ENCODE measurements at regions not wholly inside any gene's neighbourhood (a gene's known extent, or its start where the extent isn't known, plus 50 kb on each side); places are given as distances from the start of the nearest gene placed in this dataset.
"Not testable (repeated sequence)": the region's sequence is repeated elsewhere in the genome, so short reads cannot be mapped to it uniquely, and the experiment has no call there.

DNA sequence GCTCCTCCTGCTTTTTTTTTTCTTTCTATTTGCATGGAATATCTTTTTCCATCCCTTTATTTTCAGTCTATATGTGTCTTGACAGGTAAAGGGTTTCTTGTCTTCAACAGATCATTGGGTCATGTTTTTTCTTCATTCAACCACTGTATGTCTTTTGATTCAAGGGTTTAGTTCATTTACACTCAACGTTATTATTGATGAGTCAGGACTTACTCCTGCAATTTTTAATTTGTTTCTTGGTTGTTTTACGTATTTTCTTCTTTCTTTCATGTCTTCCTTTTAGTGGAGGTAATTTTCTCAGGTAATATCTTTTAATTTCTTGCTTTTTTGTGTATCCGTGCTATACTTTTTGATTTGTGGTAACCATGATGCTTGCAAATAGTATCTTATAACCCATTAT, 429.1 kb upstream of the HTR1E start:
- H4K20me1 ChIP-seq (ENCODE audit: low read length): no peaks in the 10 kb centered on the region
- intact Hi-C loops (cut with micrococcal nuclease): no loop called here
- H3K79me2 ChIP-seq (ENCODE audit: low read length): no peaks in the 10 kb centered on the region
- no peaks in the 10 kb centered on the region for H3F3A ChIP-seq (ENCODE audit: low read length, unreplicated experiment)
- H3K27me3 ChIP-seq (ENCODE audit: low read length): no peaks in the 10 kb centered on the region
- TF ChIP-seq EZH2 (IDR thresholded peaks at IDR 0.05; ENCODE audit: low read length, unreplicated experiment) (no peak), EZH2phosphoT487 (IDR thresholded peaks at IDR 0.05; ENCODE audit: borderline replicate concordance, low read length) (no peak)
- TF ChIP-seq, protein P1, sequence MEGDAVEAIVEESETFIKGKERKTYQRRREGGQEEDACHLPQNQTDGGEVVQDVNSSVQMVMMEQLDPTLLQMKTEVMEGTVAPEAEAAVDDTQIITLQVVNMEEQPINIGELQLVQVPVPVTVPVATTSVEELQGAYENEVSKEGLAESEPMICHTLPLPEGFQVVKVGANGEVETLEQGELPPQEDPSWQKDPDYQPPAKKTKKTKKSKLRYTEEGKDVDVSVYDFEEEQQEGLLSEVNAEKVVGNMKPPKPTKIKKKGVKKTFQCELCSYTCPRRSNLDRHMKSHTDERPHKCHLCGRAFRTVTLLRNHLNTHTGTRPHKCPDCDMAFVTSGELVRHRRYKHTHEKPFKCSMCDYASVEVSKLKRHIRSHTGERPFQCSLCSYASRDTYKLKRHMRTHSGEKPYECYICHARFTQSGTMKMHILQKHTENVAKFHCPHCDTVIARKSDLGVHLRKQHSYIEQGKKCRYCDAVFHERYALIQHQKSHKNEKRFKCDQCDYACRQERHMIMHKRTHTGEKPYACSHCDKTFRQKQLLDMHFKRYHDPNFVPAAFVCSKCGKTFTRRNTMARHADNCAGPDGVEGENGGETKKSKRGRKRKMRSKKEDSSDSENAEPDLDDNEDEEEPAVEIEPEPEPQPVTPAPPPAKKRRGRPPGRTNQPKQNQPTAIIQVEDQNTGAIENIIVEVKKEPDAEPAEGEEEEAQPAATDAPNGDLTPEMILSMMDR (conservative IDR thresholded peaks at IDR 0.05; ENCODE audit: low read depth, low read length): no peak
- H3K4me1 ChIP-seq (ENCODE audit: insufficient read depth, low read length): no peaks in the 10 kb centered on the region
- ChIA-PET CTCF (no interaction called here), POLR2A (ENCODE audit: unreplicated experiment) (no interaction called here)
- no peak overlapping the region for H3K9ac ChIP-seq (ENCODE audit: low read length)
- H3K4me3 ChIP-seq (ENCODE audit: low read length): no peak overlapping the region
- ATAC-seq (no peak), DNase-seq (no peak)
- no peaks in the 10 kb centered on the region for H3K9me2 ChIP-seq (replicated peaks; ENCODE audit: low read length)
- no peaks in the 10 kb centered on the region for H3K36me3 ChIP-seq (ENCODE audit: low read depth, low read length)
- no peak overlapping the region for H3K4me2 ChIP-seq (ENCODE audit: low read length)
- H2AFZ ChIP-seq (ENCODE audit: low read length): no peak overlapping the region
- H3K9me3 ChIP-seq (ENCODE audit: low read length): no peaks in the 10 kb centered on the region
- H3K27ac ChIP-seq (ENCODE audit: low read length): no peak overlapping the region
- no TSS peak for BruUV-seq (replicated peaks)

DNA sequence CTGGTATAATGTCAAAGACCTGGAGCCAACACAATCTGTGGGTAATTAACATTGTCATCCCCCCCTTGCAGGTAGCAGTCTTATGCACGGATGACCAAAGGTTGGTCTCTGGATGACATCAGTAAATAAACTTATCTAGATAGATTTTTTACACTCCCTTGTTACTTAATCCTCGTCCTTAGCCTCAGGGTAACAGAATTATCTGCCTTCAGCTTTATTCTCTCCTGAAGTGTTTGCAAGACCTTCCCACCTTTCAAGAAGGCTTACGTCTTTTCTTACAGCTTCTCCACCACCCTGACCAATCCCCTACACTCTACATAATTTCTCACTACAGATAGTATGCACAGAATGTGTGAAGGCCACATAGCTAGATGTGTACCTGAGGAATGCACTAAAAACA, 434.8 kb upstream of the HTR1E start:
- Histone ChIP-seq H3K27me3 (ENCODE audit: low read length) (no peaks in the 10 kb centered on the region), H3K4me2 (ENCODE audit: low read length) (no peak overlapping the region), H3K4me3 (ENCODE audit: low read length) (no peak overlapping the region), H3K9ac (ENCODE audit: low read length) (no peak overlapping the region), H3K27ac (ENCODE audit: low read length) (no peak overlapping the region), H3K9me2 (replicated peaks; ENCODE audit: low read length) (no peaks in the 10 kb centered on the region), H3F3A (ENCODE audit: low read length, unreplicated experiment) (no peaks in the 10 kb centered on the region), H3K9me3 (ENCODE audit: low read length) (no peaks in the 10 kb centered on the region), H4K20me1 (ENCODE audit: low read length) (no peaks in the 10 kb centered on the region), H2AFZ (ENCODE audit: low read length) (no peak overlapping the region), H3K79me2 (ENCODE audit: low read length) (no peaks in the 10 kb centered on the region), H3K36me3 (ENCODE audit: low read depth, low read length) (no peaks in the 10 kb centered on the region), H3K4me1 (ENCODE audit: insufficient read depth, low read length) (no peaks in the 10 kb centered on the region)
- TF ChIP-seq, protein P1 (conservative IDR thresholded peaks at IDR 0.05; ENCODE audit: low read depth, low read length): no peak
- TF ChIP-seq EZH2 (IDR thresholded peaks at IDR 0.05; ENCODE audit: low read length, unreplicated experiment) (no peak), EZH2phosphoT487 (IDR thresholded peaks at IDR 0.05; ENCODE audit: borderline replicate concordance, low read length) (no peak)
- CTCF ChIA-PET: no interaction called here
- no TSS peak for BruUV-seq (replicated peaks)
- no peak for ATAC-seq
- intact Hi-C loops (cut with micrococcal nuclease): no loop called here
- DNase-seq: no peak
- POLR2A ChIA-PET (ENCODE audit: unreplicated experiment): no interaction called here

DNA sequence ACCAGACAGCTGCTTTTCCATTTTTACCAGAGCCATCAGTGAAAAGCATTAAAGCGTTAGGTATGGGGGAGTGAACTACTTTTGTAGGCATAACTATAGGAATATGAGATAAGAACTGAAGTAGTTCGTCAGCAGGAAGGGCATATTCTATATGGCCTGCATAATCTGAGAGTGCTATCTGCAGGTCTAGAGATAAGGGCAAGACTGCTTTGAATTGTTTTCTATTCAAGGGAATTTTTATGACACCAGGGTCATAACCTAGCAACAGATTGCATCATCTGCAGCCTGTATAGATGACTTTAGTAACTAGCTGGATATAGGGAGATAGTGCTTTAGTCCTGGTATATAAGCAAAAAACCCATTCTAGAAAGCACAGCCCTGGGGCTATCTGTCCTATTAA, 437.3 kb upstream of the HTR1E start:
- no TSS peak for BruUV-seq (replicated peaks)
- no peaks in the 10 kb centered on the region for H3K4me1 ChIP-seq (ENCODE audit: insufficient read depth, low read length)
- H3K36me3 ChIP-seq (ENCODE audit: low read depth, low read length): no peaks in the 10 kb centered on the region
- H3K4me3 ChIP-seq (ENCODE audit: low read length): no peak overlapping the region
- H3K27ac ChIP-seq (ENCODE audit: low read length): no peak overlapping the region
- no peaks in the 10 kb centered on the region for H3K27me3 ChIP-seq (ENCODE audit: low read length)
- no peak overlapping the region for H3K4me2 ChIP-seq (ENCODE audit: low read length)
- H3K9ac ChIP-seq (ENCODE audit: low read length): no peak overlapping the region
- DNase-seq (no peak), ATAC-seq (no peak)
- TF ChIP-seq EZH2phosphoT487 (IDR thresholded peaks at IDR 0.05; ENCODE audit: borderline replicate concordance, low read length) (no peak), EZH2 (IDR thresholded peaks at IDR 0.05; ENCODE audit: low read length, unreplicated experiment) (no peak)
- TF ChIP-seq, protein P1 (conservative IDR thresholded peaks at IDR 0.05; ENCODE audit: low read depth, low read length): no peak
- no peaks in the 10 kb centered on the region for H4K20me1 ChIP-seq (ENCODE audit: low read length)
- intact Hi-C loops (cut with micrococcal nuclease): no loop called here
- no peaks in the 10 kb centered on the region for H3K79me2 ChIP-seq (ENCODE audit: low read length)
- H3K9me3 ChIP-seq (ENCODE audit: low read length): no peaks in the 10 kb centered on the region
- no peak overlapping the region for H2AFZ ChIP-seq (ENCODE audit: low read length)
- H3F3A ChIP-seq (ENCODE audit: low read length, unreplicated experiment): no peaks in the 10 kb centered on the region
- no peaks in the 10 kb centered on the region for H3K9me2 ChIP-seq (replicated peaks; ENCODE audit: low read length)
- ChIA-PET CTCF (no interaction called here), POLR2A (ENCODE audit: unreplicated experiment) (no interaction called here)

DNA sequence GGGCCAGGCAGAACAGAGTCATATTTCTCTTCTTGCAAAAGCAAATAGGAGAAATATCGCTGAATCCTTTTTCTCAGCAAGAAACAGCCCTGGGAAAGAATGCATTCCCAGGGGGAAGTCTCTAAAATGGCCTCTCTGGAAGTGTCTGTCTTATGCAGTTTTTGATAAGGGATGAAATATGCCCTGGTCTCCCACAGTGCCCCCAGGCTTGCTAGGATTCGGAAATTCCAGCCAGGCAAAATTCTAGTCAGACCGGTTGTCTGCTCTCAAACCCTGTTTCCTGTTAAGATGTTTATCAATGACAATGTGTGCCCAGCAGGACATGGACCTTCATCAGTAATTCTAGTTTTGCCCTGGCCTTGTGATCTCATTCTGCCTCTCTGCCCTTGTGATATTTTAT, 448.3 kb upstream of the HTR1E start:
- H3K36me3 ChIP-seq (ENCODE audit: low read depth, low read length); DNase-seq; H3K27me3 ChIP-seq (ENCODE audit: low read length); H3K27ac ChIP-seq (ENCODE audit: low read length); H3K79me2 ChIP-seq (ENCODE audit: low read length); H3F3A ChIP-seq (ENCODE audit: low read length, unreplicated experiment); H3K4me2 ChIP-seq (ENCODE audit: low read length); H3K9ac ChIP-seq (ENCODE audit: low read length); H3K9me3 ChIP-seq (ENCODE audit: low read length); H2AFZ ChIP-seq (ENCODE audit: low read length); H4K20me1 ChIP-seq (ENCODE audit: low read length); H3K4me1 ChIP-seq (ENCODE audit: insufficient read depth, low read length); POLR2A ChIA-PET (ENCODE audit: unreplicated experiment); BruUV-seq (replicated peaks); CTCF ChIA-PET; intact Hi-C loops (cut with micrococcal nuclease); H3K4me3 ChIP-seq (ENCODE audit: low read length); H3K9me2 ChIP-seq (replicated peaks; ENCODE audit: low read length); ATAC-seq: not testable (repeated sequence)

All from PC-3 (cell line).